ENCODE measurements at regions not wholly inside any gene's neighbourhood (a gene's known extent, or its start where the extent isn't known, plus 50 kb on each side); places are given as distances from the start of the nearest gene placed in this dataset.
"Not testable (repeated sequence)": the region's sequence is repeated elsewhere in the genome, so short reads cannot be mapped to it uniquely, and the experiment has no call there.

DNA sequence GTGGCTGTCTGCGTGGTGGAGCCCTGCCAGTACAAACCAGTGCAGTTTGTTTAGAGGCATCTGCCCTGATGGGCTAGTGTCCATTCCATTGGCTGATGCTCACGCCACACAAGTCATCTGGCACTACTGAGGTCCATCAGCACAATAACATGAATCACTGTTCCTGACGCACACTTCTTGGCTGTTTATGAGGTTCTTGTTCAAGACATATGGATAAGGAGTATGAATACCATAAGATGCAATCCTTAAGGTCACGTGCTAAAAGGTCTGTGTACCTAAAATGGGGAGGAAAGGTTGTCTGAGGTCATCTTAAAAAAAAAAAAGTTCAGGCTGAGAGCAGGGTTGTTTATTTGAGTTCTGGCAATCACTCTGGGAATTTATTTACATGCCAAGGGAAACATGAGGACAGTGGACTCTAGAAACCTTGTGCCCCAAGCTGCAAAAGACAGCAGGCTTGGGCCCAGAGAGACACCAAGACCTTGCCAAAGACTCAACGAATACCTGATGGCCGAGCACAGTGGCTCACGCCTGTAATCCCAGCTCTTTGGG, 54.1 kb upstream of the SHLD1 start:
- DNase-seq = no peak
- TF ChIP-seq GATA1 (IDR thresholded peaks at IDR 0.05; ENCODE audit: low read depth, low read length) = no peak
- TF ChIP-seq POLR2A (IDR thresholded peaks at IDR 0.05; ENCODE audit: low read length) = no peak

DNA sequence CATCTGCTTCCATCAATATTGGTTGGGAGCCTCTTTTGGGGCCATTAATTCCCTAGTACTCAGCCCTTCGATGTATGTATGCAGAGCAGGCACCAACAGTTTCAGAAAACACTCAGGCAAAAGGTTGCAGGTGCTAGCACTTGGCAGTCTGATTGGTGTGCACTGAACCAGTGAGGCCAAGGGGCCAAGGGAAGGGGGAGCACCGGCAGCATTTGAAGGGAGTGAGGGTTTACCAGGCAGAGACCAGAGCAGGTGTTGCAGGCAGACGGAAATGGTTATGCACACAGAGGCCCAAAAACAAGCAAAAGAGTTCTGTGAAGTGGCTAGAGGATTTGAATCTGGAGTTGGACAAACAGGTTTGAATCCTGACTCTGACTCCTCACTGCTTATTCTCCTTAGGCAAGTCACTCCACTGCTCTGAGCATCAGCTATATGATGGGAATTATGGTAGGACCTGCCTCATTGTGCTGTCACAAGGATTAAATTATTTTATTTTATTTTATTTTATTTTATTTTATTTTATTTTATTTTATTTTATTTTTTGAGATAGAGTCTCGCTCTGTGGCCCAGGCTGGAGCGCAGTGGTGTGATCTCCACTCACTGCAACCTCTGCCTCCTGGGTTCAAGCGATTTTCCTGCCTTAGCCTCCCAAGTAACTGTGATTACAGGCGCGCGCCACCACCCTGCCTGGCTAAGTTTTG, 58.1 kb upstream of the SHLD1 start:
- TF ChIP-seq POLR2A (IDR thresholded peaks at IDR 0.05; ENCODE audit: low read length) = no peak
- TF ChIP-seq GATA1 (IDR thresholded peaks at IDR 0.05; ENCODE audit: low read depth, low read length) = no peak
- DNase-seq = no peak

GRCh38 chr20:5689463-5689862, 60.7 kb upstream of the SHLD1 start:
- no peak for DNase-seq
- TF ChIP-seq GATA1 (IDR thresholded peaks at IDR 0.05; ENCODE audit: low read depth, low read length) (no peak), POLR2A (IDR thresholded peaks at IDR 0.05; ENCODE audit: low read length) (no peak)

DNA sequence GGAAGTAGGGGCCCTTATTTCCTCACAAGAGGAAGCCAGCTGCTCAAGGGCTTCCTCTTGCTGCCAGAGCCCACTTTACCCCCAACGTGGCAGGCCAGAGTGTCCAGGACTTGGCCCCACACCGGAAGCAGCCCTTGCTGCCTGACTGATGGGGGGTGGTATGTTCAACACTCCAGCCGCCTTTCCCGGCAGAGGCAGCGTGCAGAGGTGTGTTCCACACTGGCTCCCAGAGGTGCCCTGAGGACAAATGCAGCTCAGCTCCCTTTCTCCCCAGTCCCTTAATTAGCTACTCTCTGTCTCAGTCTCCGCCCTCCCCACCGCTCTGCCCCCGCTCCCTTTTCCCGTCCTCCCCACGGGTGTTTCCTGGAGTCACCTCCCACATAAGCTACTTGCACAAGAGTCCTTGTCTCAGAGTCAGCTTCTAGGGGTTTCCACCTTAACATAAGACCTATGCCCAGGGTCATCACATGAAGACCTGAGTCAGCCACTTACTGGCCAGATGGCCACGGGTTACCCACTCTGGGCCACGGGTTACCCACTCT, 61.7 kb upstream of the SHLD1 start:
- DNase-seq = no peak
- TF ChIP-seq GATA1 (IDR thresholded peaks at IDR 0.05; ENCODE audit: low read depth, low read length) (no peak), POLR2A (IDR thresholded peaks at IDR 0.05; ENCODE audit: low read length) (no peak)

GRCh38 chr20:5687884-5688283, 62.3 kb upstream of the SHLD1 start:
- DNase-seq = no peak
- TF ChIP-seq GATA1 (IDR thresholded peaks at IDR 0.05; ENCODE audit: low read depth, low read length) = no peak
- TF ChIP-seq POLR2A (IDR thresholded peaks at IDR 0.05; ENCODE audit: low read length) = no peak

DNA sequence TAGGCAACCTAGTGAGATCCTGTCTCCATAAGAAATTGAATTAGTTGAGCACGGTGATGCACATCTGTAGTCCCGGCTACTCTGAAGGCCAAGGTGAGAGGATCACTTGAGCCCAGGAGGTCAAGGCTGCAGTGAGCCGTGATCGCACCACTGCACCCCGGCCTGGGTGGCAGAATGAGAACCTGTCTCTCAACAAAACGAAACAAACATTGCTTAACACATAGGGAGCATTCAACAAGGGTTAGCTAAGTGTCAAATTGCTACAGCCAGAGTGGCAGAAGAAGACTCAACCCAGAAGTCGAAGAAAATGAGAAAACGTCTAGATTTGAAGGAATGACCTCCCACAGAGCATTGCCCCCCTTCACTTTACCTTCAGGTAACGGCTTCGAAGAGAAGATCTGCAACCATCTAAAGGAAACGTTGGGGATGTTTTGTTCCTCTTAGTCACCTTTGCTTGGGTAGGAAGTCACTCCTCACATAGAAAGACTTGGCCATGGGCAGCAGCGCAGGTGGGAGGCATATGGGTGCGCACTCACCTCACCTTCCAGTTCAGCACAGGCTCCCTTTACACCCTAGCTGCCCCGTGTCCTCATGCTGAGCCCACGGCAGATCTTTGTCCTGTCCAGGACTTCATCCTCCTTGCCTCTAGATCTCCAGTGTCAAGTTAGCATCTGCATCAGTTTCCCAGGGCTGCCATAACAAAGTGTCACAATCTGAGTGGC, 63.7 kb upstream of the SHLD1 start:
- no peak for DNase-seq
- TF ChIP-seq POLR2A (IDR thresholded peaks at IDR 0.05; ENCODE audit: low read length) (no peak), GATA1 (IDR thresholded peaks at IDR 0.05; ENCODE audit: low read depth, low read length) (no peak)

DNA sequence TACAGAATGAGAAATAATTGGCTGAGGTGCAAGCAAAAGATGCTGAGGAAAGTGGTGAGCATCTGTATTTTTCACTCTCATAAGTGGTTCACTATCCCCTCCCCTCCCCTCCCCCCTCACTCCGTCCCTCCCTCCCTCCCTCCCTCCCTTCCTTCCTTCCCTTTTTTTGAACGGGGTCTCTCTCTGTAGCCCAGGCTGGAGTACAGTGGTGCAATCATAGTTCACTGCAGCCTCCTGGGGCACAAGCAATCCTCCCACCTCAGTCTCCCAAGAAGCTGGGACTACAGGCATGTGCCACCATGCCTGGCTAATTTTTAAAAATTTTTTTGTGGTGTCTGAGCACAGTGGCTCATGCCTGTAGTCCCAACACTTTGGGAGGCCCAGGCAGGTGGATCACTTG, 67.6 kb upstream of the SHLD1 start:
- not testable (repeated sequence) for DNase-seq

- TF ChIP-seq GATA1 (IDR thresholded peaks at IDR 0.05; ENCODE audit: low read depth, low read length) (no peak), POLR2A (IDR thresholded peaks at IDR 0.05; ENCODE audit: low read length) (no peak)
- no peak for DNase-seq
These were observed 69.4 kb upstream of the GPCPD1 start for GRCh38 chr20:5680192-5680591.

DNA sequence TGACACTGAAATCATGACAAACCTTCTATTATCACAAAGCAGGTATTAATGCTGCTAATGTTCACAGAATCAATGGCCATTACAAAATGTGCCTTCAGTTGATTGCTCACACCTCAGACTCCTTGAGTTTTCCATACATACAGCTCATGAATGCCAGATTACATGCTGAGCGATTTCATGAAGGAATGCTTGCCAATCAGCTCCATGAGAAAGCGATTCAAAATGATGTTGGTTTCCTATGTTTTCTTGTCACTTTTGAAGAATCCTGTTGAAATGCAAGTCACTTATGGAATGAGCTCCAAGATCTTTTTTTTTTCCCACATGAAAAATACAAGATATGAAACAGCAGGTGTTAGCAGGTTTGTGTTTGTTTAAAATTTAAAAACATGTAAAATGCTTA, 68.0 kb upstream of the GPCPD1 start:
- TF ChIP-seq POLR2A (IDR thresholded peaks at IDR 0.05; ENCODE audit: low read length) (no peak), GATA1 (IDR thresholded peaks at IDR 0.05; ENCODE audit: low read depth, low read length) (no peak)
- no peak for DNase-seq

DNA sequence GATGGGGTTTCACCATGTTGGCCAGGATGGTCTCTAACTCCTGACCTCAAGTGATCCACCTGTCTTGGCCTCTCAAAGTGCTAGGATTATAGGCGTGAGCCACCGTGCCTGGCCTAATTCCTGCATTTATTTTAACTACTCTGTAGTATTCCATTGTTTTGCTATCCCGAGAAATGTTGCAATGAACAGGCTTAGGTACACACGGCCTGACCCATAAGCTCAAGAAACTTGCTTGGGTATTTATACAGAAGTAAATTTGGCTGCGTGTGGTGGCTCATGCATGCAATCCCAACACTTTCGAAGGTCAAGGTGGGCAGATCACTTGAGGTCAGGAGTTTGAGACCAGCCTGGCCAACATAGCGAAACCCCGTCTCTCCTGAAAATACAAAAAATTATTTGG, 67.1 kb upstream of the GPCPD1 start:
- DNase-seq = not testable (repeated sequence)

GRCh38 chr20:5677389-5677788, 66.6 kb upstream of the GPCPD1 start:
- DNase-seq = no peak
- no peak for TF ChIP-seq POLR2A (IDR thresholded peaks at IDR 0.05; ENCODE audit: low read length)
- no peak for TF ChIP-seq GATA1 (IDR thresholded peaks at IDR 0.05; ENCODE audit: low read depth, low read length)

DNA sequence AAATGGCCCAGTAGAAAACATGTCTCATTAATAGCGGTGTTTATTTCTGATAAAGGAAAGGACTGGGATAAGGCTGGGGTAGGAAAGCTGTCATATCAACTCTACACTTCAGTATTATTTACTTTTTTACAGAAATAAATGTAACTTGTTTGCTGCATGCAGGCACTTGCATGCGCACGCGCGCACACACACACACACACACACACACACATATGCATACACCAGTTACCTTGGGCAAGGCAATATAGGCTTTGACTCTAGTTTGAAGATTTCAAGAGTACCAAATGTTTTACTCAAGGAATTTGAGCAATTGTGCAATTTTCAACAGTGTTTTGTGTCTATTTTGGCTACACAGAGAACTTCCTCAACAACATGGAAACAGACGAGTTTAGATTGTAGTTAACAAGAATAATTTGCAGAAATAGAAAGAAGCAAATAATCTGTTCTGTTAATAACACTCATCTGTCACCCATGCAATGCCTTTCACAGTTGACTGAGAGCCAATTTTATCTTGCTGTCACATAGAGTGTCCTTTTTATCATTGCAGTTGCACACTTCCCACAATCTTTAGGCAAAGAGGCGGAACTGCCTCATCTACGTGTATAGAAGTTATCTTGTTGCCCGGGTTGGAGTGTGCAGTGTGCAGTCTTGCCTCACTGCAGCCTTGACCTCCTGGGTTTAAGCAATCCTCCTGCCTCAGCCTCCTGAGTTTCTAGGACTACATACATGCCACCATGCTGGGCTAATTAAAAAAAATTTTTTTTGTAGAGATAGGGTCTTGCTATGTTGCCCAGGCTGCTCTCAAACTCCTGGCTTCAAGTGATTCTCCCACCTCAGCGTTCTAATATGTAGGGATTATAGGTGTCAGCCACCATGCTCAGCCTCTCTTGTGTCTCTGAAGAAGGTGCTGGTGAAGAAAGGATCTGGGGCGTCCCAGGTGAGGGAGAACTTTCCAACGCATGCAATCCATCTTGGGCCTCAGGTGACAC, 64.6 kb upstream of the GPCPD1 start:
- TF ChIP-seq GATA1 (IDR thresholded peaks at IDR 0.05; ENCODE audit: low read depth, low read length) (peak; percentile 58), POLR2A (IDR thresholded peaks at IDR 0.05; ENCODE audit: low read length) (peak; percentile 43)
- peak; percentile 94 to 98 for DNase-seq

DNA sequence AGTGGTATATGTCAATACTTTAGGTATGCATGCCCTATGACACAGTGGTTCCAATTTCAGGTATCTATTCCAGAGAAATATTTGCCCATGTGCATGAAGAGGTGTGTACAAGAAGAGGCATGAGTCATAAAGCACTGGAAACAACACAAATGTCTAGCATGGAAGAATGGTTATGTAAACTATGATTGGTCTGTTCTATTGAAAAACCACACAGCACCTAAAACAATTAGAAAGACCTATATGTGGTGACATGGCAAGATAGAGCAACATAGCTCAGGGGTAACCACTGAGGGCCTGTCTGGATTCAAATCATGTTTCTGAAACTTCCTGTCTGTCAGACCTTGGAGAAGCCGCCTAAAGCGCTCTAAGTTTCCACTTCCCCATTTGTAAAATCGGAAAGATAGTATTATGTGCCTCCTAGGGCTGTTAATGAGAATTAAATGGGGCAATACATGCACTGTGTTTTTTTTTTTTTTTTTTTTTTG, 63.4 kb upstream of the GPCPD1 start:
- no peak for TF ChIP-seq POLR2A (IDR thresholded peaks at IDR 0.05; ENCODE audit: low read length)
- DNase-seq = peak; percentile 30 to 57

DNA sequence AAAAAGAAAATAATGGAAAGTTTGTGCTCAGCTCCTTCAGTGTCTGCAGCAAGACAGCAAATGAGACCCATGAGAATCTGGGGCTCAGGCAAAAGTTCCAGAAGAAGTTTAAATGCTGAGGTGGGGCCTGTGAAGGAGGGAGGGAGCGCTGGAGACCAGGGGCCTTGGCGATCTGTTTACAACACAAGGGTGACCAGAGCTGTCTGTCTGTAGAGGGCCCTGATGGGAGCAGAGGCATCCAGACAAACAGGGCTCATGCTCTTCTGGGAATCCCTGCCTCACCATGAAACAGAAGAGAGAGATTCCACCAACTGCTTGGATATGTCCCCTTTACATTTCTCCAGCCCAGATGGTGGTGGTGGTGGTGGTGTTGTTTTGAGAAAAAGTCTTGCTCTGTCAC, 60.1 kb upstream of the GPCPD1 start:
- no peak for DNase-seq
- TF ChIP-seq POLR2A (IDR thresholded peaks at IDR 0.05; ENCODE audit: low read length) = no peak
- no peak for TF ChIP-seq GATA1 (IDR thresholded peaks at IDR 0.05; ENCODE audit: low read depth, low read length)

Data from erythroblast (primary cell).